ENCODE measurements at regions not wholly inside any gene's neighbourhood (a gene's known extent, or its start where the extent isn't known, plus 50 kb on each side); places are given as distances from the start of the nearest gene placed in this dataset.

DNA sequence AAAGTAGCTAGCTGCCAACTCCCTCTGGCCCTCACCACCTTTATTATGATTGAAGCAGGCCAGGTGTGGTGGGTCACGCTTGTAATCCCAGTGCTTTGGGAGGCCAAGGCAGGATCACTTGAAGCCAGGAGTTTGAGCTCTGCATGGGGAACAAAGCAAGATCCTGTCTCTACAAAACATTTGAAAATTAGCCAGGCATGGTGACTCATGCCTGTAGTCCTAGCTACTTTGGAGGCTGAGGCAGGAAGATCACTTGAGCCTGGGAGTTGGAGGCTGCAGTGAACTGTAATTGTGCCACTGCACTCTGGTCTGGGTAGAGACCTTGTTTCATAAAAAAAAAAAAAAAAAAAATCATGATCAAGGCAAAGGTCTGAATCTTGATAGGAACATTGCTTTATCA lies 467.0 kb upstream of the DIPK2B start:
- no peaks in the 10 kb centered on the region for H3K79me2 ChIP-seq (ENCODE audit: insufficient read depth, low read length)
- H3K9me3 ChIP-seq (ENCODE audit: low read length) = no peaks in the 10 kb centered on the region
- ChIA-PET POLR2A (no interaction called here), CTCF (ENCODE audit: low intra/inter-chr PET ratio, low total read pairs) (no interaction called here)
- no peaks in the 10 kb centered on the region for H3K4me1 ChIP-seq (ENCODE audit: insufficient read depth, low read length)
- H3K9ac ChIP-seq (ENCODE audit: insufficient read depth, low read depth, low read length) = no peak overlapping the region
- in situ Hi-C loops (cut with HindIII; ENCODE audit: extremely low pct_ligation_motif_present, low pct_unique_long_range_greater_than_20kb) = no loop called here
- no peak overlapping the region for H3K4me3 ChIP-seq (replicated peaks in 1 of 3; ENCODE audit: insufficient read depth in 1 of 3, low read depth in 2 of 3, low read length in 3 of 3)
- H2AFZ ChIP-seq (ENCODE audit: low read length) = no peak overlapping the region
- ATAC-seq (no peak), FAIRE-seq (no peak), DNase-seq (ENCODE audit: low spot score) (no peak)
- no peaks in the 10 kb centered on the region for H3K36me3 ChIP-seq (replicated peaks in 1 of 2; ENCODE audit: control insufficient read depth in 1 of 2, insufficient read depth in 2 of 2, low read length in 2 of 2)
- H3K27me3 ChIP-seq (ENCODE audit: control insufficient read depth in 1 of 2, insufficient read depth in 2 of 2, low read length in 2 of 2) = no peaks in the 10 kb centered on the region
- H3K27ac ChIP-seq (ENCODE audit: extremely low read length, insufficient read depth, low read length) = no peak overlapping the region
- no peak for TF ChIP-seq KDM5A (IDR thresholded peaks at IDR 0.05; ENCODE audit: borderline replicate concordance, low read length)
- TF ChIP-seq ZNF44 (CRISPR knock-in tag; IDR thresholded peaks at IDR 0.05) = no peak
- no peak for TF ChIP-seq MAFG (CRISPR knock-in tag; IDR thresholded peaks at IDR 0.05)
- no peak for TF ChIP-seq SMAD1 (CRISPR knock-in tag; IDR thresholded peaks at IDR 0.05; ENCODE audit: borderline replicate concordance, low read depth)
- TF ChIP-seq, protein P1, sequence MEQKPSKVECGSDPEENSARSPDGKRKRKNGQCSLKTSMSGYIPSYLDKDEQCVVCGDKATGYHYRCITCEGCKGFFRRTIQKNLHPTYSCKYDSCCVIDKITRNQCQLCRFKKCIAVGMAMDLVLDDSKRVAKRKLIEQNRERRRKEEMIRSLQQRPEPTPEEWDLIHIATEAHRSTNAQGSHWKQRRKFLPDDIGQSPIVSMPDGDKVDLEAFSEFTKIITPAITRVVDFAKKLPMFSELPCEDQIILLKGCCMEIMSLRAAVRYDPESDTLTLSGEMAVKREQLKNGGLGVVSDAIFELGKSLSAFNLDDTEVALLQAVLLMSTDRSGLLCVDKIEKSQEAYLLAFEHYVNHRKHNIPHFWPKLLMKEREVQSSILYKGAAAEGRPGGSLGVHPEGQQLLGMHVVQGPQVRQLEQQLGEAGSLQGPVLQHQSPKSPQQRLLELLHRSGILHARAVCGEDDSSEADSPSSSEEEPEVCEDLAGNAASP (CRISPR knock-in tag; IDR thresholded peaks at IDR 0.05; ENCODE audit: borderline replicate concordance) = no peak
- no peak for TF ChIP-seq ZNF547 (CRISPR knock-in tag; IDR thresholded peaks at IDR 0.05)
- TF ChIP-seq ZNF138 (CRISPR knock-in tag; IDR thresholded peaks at IDR 0.05; ENCODE audit: low read depth) = no peak
- no peak for TF ChIP-seq JARID2 (CRISPR knock-in tag; IDR thresholded peaks at IDR 0.05; ENCODE audit: insufficient replicate concordance)
- TF ChIP-seq, protein P2, sequence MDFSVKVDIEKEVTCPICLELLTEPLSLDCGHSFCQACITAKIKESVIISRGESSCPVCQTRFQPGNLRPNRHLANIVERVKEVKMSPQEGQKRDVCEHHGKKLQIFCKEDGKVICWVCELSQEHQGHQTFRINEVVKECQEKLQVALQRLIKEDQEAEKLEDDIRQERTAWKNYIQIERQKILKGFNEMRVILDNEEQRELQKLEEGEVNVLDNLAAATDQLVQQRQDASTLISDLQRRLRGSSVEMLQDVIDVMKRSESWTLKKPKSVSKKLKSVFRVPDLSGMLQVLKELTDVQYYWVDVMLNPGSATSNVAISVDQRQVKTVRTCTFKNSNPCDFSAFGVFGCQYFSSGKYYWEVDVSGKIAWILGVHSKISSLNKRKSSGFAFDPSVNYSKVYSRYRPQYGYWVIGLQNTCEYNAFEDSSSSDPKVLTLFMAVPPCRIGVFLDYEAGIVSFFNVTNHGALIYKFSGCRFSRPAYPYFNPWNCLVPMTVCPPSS (IDR thresholded peaks at IDR 0.05) = no peak
- no peak overlapping the region for H3K4me2 ChIP-seq (ENCODE audit: low read depth, low read length)
- intact Hi-C loops (cut with micrococcal nuclease; ENCODE audit: unreplicated experiment) = no loop called here
- WGBS (ENCODE audit: low lambda C conversion rate) = no CpG with 5 or more reads among the region's 1 CpG
- H4K20me1 ChIP-seq (ENCODE audit: insufficient read depth, low read length) = no peaks in the 10 kb centered on the region
- BruUV-seq (replicated peaks) = no TSS peak
